ENCODE measurements at regions not wholly inside any gene's neighbourhood (a gene's known extent, or its start where the extent isn't known, plus 50 kb on each side); places are given as distances from the start of the nearest gene placed in this dataset.

DNA sequence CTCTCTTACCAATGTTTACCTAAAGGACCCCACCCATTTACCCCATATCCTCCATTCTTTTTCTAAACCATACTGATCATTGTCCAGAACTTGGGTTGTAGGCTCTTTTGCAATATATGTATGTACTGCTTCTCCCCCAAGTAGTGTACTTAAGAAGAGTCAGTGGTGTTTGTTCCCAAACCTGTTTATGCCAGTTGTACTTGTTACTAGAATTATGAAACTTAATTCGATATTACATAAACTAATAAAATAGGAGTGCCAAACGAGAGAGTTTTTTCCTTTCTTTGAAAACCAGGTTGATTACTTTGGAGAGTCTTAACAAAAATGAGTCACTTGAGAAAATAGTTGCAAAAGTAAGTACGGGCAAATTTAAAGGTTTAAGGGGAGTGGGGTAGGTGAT lies 96.3 kb downstream of the GEMIN8 start:
- Histone ChIP-seq H3K9ac (ENCODE audit: low read depth in 1 of 2, low read length in 2 of 2) (no peak overlapping the region), H3K27me3 (ENCODE audit: control insufficient read depth in 4 of 4, insufficient read depth in 4 of 4, low read length in 3 of 4) (peaks cover 0 to 13% (median 1%) of the 10 kb centered on the region in 4 donors), H3K9me3 (ENCODE audit: control insufficient read depth in 4 of 4, low read length in 3 of 4) (peaks cover 0 to 3% (median 0%) of the 10 kb centered on the region in 4 donors), H3K36me3 (ENCODE audit: control insufficient read depth in 4 of 4, insufficient read depth in 3 of 4, low read depth in 1 of 4, low read length in 3 of 4) (no peaks in the 10 kb centered on the region), H3K4me1 (ENCODE audit: control insufficient read depth in 4 of 4, insufficient read depth in 4 of 4, low read length in 3 of 4) (peaks cover 0 to 10% (median 5%) of the 10 kb centered on the region in 4 donors), H3K27ac (ENCODE audit: low read depth in 1 of 2, low read length in 2 of 2) (no peak overlapping the region), H3K4me3 (ENCODE audit: low read depth in 1 of 3, low read length in 3 of 3) (no peak overlapping the region)
- 89% methylated on average over 3 of the region's 3 CpGs for WGBS
- DNase-seq (ENCODE audit: low spot score): no peak
- TF ChIP-seq, protein P1, sequence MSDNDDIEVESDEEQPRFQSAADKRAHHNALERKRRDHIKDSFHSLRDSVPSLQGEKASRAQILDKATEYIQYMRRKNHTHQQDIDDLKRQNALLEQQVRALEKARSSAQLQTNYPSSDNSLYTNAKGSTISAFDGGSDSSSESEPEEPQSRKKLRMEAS (IDR thresholded peaks at IDR 0.05): no peak
- TF ChIP-seq, protein P2, sequence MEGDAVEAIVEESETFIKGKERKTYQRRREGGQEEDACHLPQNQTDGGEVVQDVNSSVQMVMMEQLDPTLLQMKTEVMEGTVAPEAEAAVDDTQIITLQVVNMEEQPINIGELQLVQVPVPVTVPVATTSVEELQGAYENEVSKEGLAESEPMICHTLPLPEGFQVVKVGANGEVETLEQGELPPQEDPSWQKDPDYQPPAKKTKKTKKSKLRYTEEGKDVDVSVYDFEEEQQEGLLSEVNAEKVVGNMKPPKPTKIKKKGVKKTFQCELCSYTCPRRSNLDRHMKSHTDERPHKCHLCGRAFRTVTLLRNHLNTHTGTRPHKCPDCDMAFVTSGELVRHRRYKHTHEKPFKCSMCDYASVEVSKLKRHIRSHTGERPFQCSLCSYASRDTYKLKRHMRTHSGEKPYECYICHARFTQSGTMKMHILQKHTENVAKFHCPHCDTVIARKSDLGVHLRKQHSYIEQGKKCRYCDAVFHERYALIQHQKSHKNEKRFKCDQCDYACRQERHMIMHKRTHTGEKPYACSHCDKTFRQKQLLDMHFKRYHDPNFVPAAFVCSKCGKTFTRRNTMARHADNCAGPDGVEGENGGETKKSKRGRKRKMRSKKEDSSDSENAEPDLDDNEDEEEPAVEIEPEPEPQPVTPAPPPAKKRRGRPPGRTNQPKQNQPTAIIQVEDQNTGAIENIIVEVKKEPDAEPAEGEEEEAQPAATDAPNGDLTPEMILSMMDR (IDR thresholded peaks at IDR 0.05; ENCODE audit: low read depth, low read length, missing input control): no peak

- DNase-seq (ENCODE audit: low spot score): no peak
- Histone ChIP-seq H3K9ac (ENCODE audit: low read depth in 1 of 2, low read length in 2 of 2) (no peak overlapping the region), H3K4me1 (ENCODE audit: control insufficient read depth in 4 of 4, insufficient read depth in 4 of 4, low read length in 3 of 4) (peaks cover 0 to under 1% (median 0%) of the 10 kb centered on the region in 4 donors), H3K27me3 (ENCODE audit: control insufficient read depth in 4 of 4, insufficient read depth in 4 of 4, low read length in 3 of 4) (peaks cover 0 to 13% (median 1%) of the 10 kb centered on the region in 4 donors), H3K36me3 (ENCODE audit: control insufficient read depth in 4 of 4, insufficient read depth in 3 of 4, low read depth in 1 of 4, low read length in 3 of 4) (no peaks in the 10 kb centered on the region), H3K4me3 (ENCODE audit: low read depth in 1 of 3, low read length in 3 of 3) (no peak overlapping the region), H3K9me3 (ENCODE audit: control insufficient read depth in 4 of 4, low read length in 3 of 4) (peaks cover 0 to 3% (median 0%) of the 10 kb centered on the region in 4 donors), H3K27ac (ENCODE audit: low read depth in 1 of 2, low read length in 2 of 2) (no peak overlapping the region)
- TF ChIP-seq NR2F2 (IDR thresholded peaks at IDR 0.05): no peak
- TF ChIP-seq FOXA1 (IDR thresholded peaks at IDR 0.05): no peak
- no peak for TF ChIP-seq JUND (IDR thresholded peaks at IDR 0.05)
- TF ChIP-seq SP1 (IDR thresholded peaks at IDR 0.05): no peak
- no peak for TF ChIP-seq HNF4A (conservative IDR thresholded peaks at IDR 0.05)
- TF ChIP-seq ATF3 (IDR thresholded peaks at IDR 0.05): no peak
- no peak for TF ChIP-seq EGR1 (IDR thresholded peaks at IDR 0.05; ENCODE audit: low read depth in 2 of 2)
- TF ChIP-seq, protein P1 (IDR thresholded peaks at IDR 0.05): no peak
- TF ChIP-seq TAF1 (conservative IDR thresholded peaks at IDR 0.05): no peak
Observed at GRCh38 chrX:13932416-13932815, 97.3 kb downstream of the GEMIN8 start.

DNA sequence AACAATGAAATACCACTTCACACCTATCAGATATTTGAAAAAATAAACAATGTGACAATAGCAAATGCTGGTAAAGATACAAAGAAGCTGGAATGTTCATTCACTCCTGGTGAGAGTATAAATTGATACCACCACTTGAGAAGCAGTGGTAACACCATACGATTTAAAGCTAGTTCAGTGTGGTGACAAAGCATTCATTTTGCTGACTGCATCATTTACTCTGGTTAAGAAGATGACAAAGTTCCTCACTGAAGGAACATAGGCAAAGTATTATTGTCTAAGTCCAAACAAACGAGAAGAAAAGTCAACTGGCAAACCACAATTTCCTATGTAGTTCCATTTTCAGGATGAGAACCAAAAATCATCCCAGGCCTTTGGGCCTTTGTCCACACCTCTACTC lies 102.5 kb downstream of the GEMIN8 start:
- no peak overlapping the region for H3K4me3 ChIP-seq (ENCODE audit: low read depth in 1 of 3, low read length in 3 of 3)
- no peaks in the 10 kb centered on the region for H3K4me1 ChIP-seq (ENCODE audit: control insufficient read depth in 4 of 4, insufficient read depth in 4 of 4, low read length in 3 of 4)
- H3K9me3 ChIP-seq (ENCODE audit: control insufficient read depth in 4 of 4, low read length in 3 of 4): no peaks in the 10 kb centered on the region
- no peak for TF ChIP-seq SP1 (IDR thresholded peaks at IDR 0.05)
- TF ChIP-seq JUND (IDR thresholded peaks at IDR 0.05): no peak
- no peak for TF ChIP-seq RAD21 (IDR thresholded peaks at IDR 0.05)
- TF ChIP-seq FOXA2 (IDR thresholded peaks at IDR 0.05): no peak
- no peak for TF ChIP-seq NR2F2 (IDR thresholded peaks at IDR 0.05)
- TF ChIP-seq, protein P2 (IDR thresholded peaks at IDR 0.05; ENCODE audit: low read depth, low read length, missing input control): no peak
- H3K27me3 ChIP-seq (ENCODE audit: control insufficient read depth in 4 of 4, insufficient read depth in 4 of 4, low read length in 3 of 4): no peaks in the 10 kb centered on the region
- H3K36me3 ChIP-seq (ENCODE audit: control insufficient read depth in 4 of 4, insufficient read depth in 3 of 4, low read depth in 1 of 4, low read length in 3 of 4): no peaks in the 10 kb centered on the region
- WGBS: 67% methylated on average over 2 of the region's 2 CpGs
- H3K27ac ChIP-seq (ENCODE audit: low read depth in 1 of 2, low read length in 2 of 2): no peak overlapping the region
- H3K9ac ChIP-seq (ENCODE audit: low read depth in 1 of 2, low read length in 2 of 2): no peak overlapping the region
- DNase-seq (ENCODE audit: low spot score): no peak

Measured in liver (tissue), 8 donors.